Right renal cortex interstitium (tissue), 3 donors: ENCODE measurements at regions not wholly inside any gene's neighbourhood (a gene's known extent, or its start where the extent isn't known, plus 50 kb on each side); places are given as distances from the start of the nearest gene placed in this dataset.
"Not testable (repeated sequence)": the region's sequence is repeated elsewhere in the genome, so short reads cannot be mapped to it uniquely, and the experiment has no call there.

Experiments
- DNase-seq, 3 donors: peaks; one replicate each; pipeline ENCODE4 v3.0.0-alpha.2; 2013; ENCODE audit warnings: low read depth in 3 of 3, low spot score in 2 of 3

- no peak for DNase-seq
These were observed 532.4 kb upstream of the ITGA1 start for GRCh38 chr5:52255308-52255707.

GRCh38 chr5:52262844-52263243 lies 524.9 kb upstream of the ITGA1 start:
- no peak for DNase-seq

GRCh38 chr5:52269401-52269800 lies 518.3 kb upstream of the ITGA1 start:
- peak in 2 of 3 donors; percentile 27 to 43 for DNase-seq

DNA sequence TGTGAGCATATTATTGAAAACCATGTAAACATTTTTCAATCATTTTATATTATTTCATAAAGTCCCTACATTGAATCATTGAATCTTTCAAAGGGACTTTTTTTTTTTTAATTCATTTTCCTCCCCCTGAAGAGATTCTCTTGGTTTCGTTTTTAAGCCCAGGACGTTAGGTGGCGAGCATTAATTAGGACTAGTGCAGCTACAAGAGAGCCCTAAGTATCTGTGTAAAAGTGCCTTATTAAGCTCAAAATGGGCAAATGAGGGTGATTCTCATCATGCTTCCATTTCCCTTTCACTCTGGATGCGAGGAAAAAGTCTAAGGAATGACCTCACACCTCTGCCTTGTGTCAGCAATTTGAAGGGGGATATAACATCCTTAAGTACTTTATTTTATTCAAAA lies 517.9 kb upstream of the ITGA1 start:
- DNase-seq, result no peak

DNA sequence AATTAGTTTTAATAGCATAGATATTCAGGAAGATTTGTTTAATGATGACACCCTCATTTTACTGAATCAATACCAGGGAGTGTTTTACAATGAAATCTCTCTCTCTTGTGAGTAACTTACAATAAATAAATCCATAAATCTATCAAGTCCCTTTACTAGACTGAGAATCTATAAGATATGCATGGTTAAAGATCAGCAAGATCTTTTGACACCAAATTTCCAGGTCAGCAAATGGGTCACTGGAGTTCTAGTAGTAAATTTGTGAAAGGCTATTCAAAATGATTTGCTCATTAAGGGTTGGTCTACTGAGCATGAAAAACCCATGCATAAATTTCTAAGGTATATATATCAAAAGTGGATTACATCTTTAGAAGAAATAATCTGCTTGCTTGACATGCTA lies 512.1 kb upstream of the ITGA1 start:
- no peak for DNase-seq

DNA sequence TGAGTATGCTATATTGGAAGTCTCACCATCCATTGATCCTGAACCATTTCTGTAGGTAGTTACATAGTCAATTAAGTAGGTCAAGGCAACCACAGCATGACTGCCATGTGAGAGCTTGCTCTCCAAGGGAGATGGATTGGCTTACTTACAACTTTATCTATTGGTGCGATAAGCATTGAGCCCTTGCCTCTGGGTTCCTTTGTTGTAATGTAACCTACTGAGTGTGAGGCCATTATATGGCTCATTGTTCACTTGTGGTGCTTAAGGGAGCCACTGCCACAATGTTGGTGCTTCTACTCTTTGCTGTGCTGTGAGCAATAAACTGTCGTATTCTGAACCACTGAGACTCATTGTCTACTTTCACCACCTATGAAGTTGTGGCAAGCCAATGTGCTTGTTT lies 510.6 kb upstream of the ITGA1 start:
- no peak for DNase-seq

GRCh38 chr5:52282647-52283046 lies 505.1 kb upstream of the ITGA1 start:
- no peak for DNase-seq

- no peak for DNase-seq
These were observed 504.5 kb upstream of the ITGA1 start for GRCh38 chr5:52283221-52283620.

GRCh38 chr5:52300703-52301372 lies 486.9 kb upstream of the ITGA1 start:
- DNase-seq, result no peak

GRCh38 chr5:52304816-52305215 lies 482.9 kb upstream of the ITGA1 start:
- DNase-seq, result not testable (repeated sequence)

DNA sequence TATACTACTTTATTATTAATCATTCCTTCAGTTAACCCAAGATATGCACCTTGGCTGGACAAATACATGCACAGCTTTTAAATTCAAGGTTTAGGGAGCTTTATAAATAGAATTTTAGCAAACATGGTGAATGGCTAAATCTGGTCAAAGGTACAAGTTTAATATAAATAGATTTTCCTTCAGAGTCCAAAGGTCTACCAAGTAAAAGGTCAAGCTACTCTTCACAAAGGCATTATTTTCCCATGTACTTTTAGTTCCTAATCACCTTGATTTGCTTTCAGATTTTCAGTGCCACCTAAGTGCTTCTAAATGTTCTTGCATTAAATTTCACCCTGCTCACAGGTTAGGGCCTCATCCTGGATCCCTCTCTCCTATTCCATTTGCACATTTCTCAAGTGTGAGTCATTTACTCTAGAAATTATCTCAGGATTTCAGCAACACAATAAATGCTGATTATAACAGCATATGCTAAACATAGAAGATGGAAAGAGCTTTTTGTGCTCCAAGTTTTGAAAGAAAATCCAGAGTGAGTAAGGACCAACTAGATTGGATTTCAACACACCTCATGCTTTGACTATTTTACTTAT lies 459.4 kb upstream of the ITGA1 start:
- no peak for DNase-seq

- DNase-seq, result no peak
These were observed 456.0 kb upstream of the ITGA1 start for GRCh38 chr5:52331725-52332124.

DNA sequence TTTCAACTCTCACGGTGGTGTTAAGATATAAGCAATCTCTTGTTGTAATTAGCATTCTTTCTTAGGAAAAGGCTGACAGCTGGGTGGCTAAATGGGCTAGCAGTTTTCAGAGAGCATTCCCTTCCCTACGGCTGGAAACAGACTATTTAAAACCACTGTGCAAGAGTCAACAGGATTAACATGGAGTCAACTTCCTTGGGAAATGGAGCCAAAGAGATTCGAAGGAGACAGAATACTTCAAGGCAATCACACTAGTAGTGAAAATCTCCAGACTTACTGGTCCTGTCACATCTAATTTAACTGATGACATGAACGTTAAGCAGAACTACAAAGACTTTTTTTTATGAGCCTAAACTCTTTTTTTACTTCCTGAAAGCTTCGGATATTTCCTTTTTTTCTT lies 453.3 kb upstream of the ITGA1 start:
- DNase-seq, result no peak

DNA sequence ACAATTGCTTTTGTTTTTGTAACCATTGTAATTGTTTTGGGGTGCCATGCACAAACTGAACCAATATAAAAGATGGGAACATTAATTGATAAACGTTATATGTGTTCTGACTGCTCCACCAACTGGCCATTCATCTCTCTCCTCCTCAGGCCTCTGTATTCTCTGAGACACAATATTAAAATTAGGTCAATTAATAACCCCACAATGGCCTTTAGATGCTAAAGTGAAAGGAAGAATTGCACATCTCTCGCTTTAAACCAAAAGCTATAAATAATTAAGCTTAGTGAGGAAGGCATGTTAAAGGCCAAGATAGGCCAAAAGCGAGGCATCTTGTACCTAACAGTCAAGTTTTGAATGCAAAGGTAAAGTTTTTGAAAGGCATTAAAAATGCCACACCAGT lies 448.4 kb upstream of the ITGA1 start:
- no peak for DNase-seq

- DNase-seq, result no peak
These were observed 445.4 kb upstream of the ITGA1 start for GRCh38 chr5:52342361-52342760.

- DNase-seq, result no peak
These were observed 431.3 kb upstream of the ITGA1 start for GRCh38 chr5:52356311-52356918.

GRCh38 chr5:52359261-52359660 lies 428.5 kb upstream of the ITGA1 start:
- no peak for DNase-seq

DNA sequence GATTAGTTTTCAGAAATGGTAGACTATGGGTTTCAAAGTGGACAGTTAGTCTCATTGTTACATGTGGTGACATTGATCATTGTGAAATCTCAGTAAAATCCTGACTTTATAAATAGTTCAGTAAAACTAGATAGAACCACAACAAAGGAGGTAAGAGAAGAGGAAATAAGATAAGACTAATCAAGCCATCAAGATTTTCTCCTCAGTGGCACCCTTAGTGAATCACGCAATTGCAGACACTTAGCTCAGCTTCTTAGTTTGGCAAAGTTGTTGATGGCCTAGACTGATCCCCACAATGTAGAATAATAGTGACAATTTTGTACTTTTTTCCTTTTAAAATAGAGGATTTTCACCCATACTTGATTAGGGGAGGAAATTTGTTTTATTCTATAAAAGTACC lies 426.7 kb upstream of the ITGA1 start:
- DNase-seq, result no peak

GRCh38 chr5:52374286-52374685 lies 413.4 kb upstream of the ITGA1 start:
- no peak for DNase-seq

GRCh38 chr5:52375969-52376368 lies 411.7 kb upstream of the ITGA1 start:
- DNase-seq, result no peak

GRCh38 chr5:52376592-52376991 lies 411.1 kb upstream of the ITGA1 start:
- no peak for DNase-seq

DNA sequence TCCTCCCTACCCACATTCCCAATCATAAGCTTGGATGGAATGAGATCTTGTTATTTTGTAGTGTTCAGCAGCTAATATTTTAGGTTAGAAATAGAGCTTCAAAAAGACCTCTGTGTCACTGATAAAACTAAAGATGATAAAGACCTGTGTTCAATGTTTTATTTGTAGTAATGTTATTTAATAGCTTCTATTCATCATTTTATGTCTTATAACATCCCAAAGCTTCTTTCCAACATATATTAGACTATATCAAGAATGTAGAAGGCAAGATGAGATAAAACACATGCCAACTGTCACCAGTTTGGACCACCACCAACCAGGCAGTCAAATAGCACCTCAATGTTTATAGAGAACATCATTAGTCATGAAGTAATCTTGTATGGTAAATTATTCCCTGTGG lies 409.5 kb upstream of the ITGA1 start:
- DNase-seq, result no peak
